Neutrophil (primary cell): ENCODE measurements at regions not wholly inside any gene's neighbourhood (a gene's known extent, or its start where the extent isn't known, plus 50 kb on each side); places are given as distances from the start of the nearest gene placed in this dataset.

ENCODE experiments used
- H3K27ac ChIP-seq: fragments of 200-600 bp; sonication (generic); 2 replicates; pipeline ENCODE4 v1.5.1; 2016; ENCODE audit warnings: mild to moderate bottlenecking, moderate library complexity
- H3K27me3 ChIP-seq: fragments of 200-600 bp; sonication (generic); 2 replicates; pipeline ENCODE4 v1.6.0; 2016; ENCODE audit warnings: mild to moderate bottlenecking
- H3K36me3 ChIP-seq: fragments of 200-600 bp; sonication (generic); 2 replicates; pipeline ENCODE4 v1.5.1; 2017
- H3K4me1 ChIP-seq, 2 experiments: fragments of 200-600 bp in 1 of 2; sonication (generic) in 1 of 2; 1 replicate in 1 of 2; 2 replicates in 1 of 2; pipeline versions ENCODE4 v1.5.1 to v1.6.1; 2013 to 2016; ENCODE audit warnings: low read depth in 1 of 2, low read length in 1 of 2, mild to moderate bottlenecking in 1 of 2, moderate library complexity in 1 of 2; ENCODE audit not compliant: control insufficient read depth in 1 of 2, insufficient read depth in 1 of 2
- H3K4me3 ChIP-seq, 2 experiments: fragments of 200-600 bp in 1 of 2; sonication (generic) in 1 of 2; 1 replicate in 1 of 2; 2 replicates in 1 of 2; pipeline ENCODE4 v1.5.1; 2013 to 2016; ENCODE audit warnings: low read depth in 1 of 2, low read length in 1 of 2, mild to moderate bottlenecking in 1 of 2, moderate library complexity in 1 of 2
- H3K9me3 ChIP-seq: fragments of 200-600 bp; sonication (generic); 2 replicates; pipeline ENCODE4 v1.5.1; 2016
- CTCF ChIP-seq: fragments of 200-600 bp; sonication (generic); IDR thresholded peaks from 2 replicates; pipeline ENCODE4 v1.5.1; 2016; ENCODE audit warnings: antibody characterized with exemption

- no peaks in the 10 kb centered on the region for H3K4me1 ChIP-seq
- H3K27ac ChIP-seq: no peak overlapping the region
- H3K36me3 ChIP-seq: no peaks in the 10 kb centered on the region
- H3K9me3 ChIP-seq: no peaks in the 10 kb centered on the region
- H3K27me3 ChIP-seq: no peaks in the 10 kb centered on the region
- H3K4me3 ChIP-seq: no peak overlapping the region
- no peak for TF ChIP-seq CTCF
Observed at GRCh38 chr6:145020114-145020513, 715.2 kb downstream of the EPM2A start.

GRCh38 chr6:145020543-145020942 lies 714.8 kb downstream of the EPM2A start:
- Histone ChIP-seq H3K36me3 (no peaks in the 10 kb centered on the region), H3K27me3 (no peaks in the 10 kb centered on the region), H3K4me3 (no peak overlapping the region), H3K27ac (no peak overlapping the region), H3K4me1 (no peaks in the 10 kb centered on the region), H3K9me3 (no peaks in the 10 kb centered on the region)
- TF ChIP-seq CTCF: no peak

- no peaks in the 10 kb centered on the region for H3K4me1 ChIP-seq
- H3K9me3 ChIP-seq: no peaks in the 10 kb centered on the region
- TF ChIP-seq CTCF: no peak
- H3K27ac ChIP-seq: no peak overlapping the region
- H3K4me3 ChIP-seq: no peak overlapping the region
- H3K27me3 ChIP-seq: no peaks in the 10 kb centered on the region
- no peaks in the 10 kb centered on the region for H3K36me3 ChIP-seq
Observed at GRCh38 chr6:145022199-145022796, 713.0 kb downstream of the EPM2A start.

- Histone ChIP-seq H3K4me1 (no peaks in the 10 kb centered on the region), H3K36me3 (no peaks in the 10 kb centered on the region), H3K4me3 (no peak overlapping the region), H3K27ac (no peak overlapping the region), H3K27me3 (no peaks in the 10 kb centered on the region), H3K9me3 (no peaks in the 10 kb centered on the region)
- no peak for TF ChIP-seq CTCF
Observed at GRCh38 chr6:145023116-145023726, 712.1 kb downstream of the EPM2A start.

GRCh38 chr6:145025488-145025887 lies 709.8 kb downstream of the EPM2A start:
- no peak for TF ChIP-seq CTCF
- Histone ChIP-seq H3K9me3 (no peaks in the 10 kb centered on the region), H3K27me3 (no peaks in the 10 kb centered on the region), H3K27ac (no peak overlapping the region), H3K4me1 (no peaks in the 10 kb centered on the region), H3K4me3 (no peak overlapping the region), H3K36me3 (no peaks in the 10 kb centered on the region)
